ENCODE measurements at regions not wholly inside any gene's neighbourhood (a gene's known extent, or its start where the extent isn't known, plus 50 kb on each side); places are given as distances from the start of the nearest gene placed in this dataset.

DNA sequence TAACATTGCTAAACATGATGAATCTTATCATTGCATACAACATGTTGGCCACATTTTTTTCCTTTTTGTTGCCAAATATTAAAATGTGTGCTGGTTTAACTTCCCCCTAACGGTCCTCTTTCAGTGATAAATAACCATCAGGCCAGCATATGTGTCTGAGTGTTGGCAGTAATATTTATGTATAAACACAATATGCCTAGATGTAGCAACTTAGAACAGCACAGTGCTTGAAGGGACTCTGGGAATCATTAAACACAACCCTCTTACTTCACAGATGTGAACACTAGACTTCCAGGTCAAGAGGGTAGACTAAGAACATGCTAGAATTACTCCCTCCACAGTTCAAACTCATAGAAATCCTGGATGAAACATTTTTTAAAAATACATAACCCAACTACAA is 581.8 kb downstream of the PLPP3 start:
- Histone ChIP-seq H3K9me3 (ENCODE audit: control insufficient read depth, insufficient read depth, low read depth, low read length) (no peaks in the 10 kb centered on the region), H3K4me2 (ENCODE audit: extremely low read depth, insufficient read depth, low read length) (no peak overlapping the region), H3K9ac (ENCODE audit: insufficient read depth, low read length) (no peak overlapping the region), H3K27me3 (ENCODE audit: control insufficient read depth, insufficient read depth, low read length) (no peaks in the 10 kb centered on the region), H3K79me2 (ENCODE audit: control insufficient read depth, insufficient read depth, low read length) (no peaks in the 10 kb centered on the region), H2AFZ (ENCODE audit: low read length) (no peak overlapping the region), H4K20me1 (ENCODE audit: control insufficient read depth, extremely low read depth, insufficient read depth, low read length) (no peaks in the 10 kb centered on the region), H3K4me3 (replicated peaks in 1 of 4; ENCODE audit: control extremely low read depth in 1 of 4, insufficient read depth in 1 of 4, low read depth in 3 of 4, low read length in 4 of 4) (no peak overlapping the region), H3K36me3 (ENCODE audit: control insufficient read depth, insufficient read depth, low read length) (no peaks in the 10 kb centered on the region), H3K4me1 (ENCODE audit: control insufficient read depth, extremely low read depth, insufficient read depth, low read length) (no peaks in the 10 kb centered on the region), H3K27ac (ENCODE audit: insufficient read depth, low read length) (no peak overlapping the region)
- peak in 1 of 2 donors; percentile 95 for DNase-seq (ENCODE audit: low read depth in 2 of 2)
- TF ChIP-seq, protein P1, sequence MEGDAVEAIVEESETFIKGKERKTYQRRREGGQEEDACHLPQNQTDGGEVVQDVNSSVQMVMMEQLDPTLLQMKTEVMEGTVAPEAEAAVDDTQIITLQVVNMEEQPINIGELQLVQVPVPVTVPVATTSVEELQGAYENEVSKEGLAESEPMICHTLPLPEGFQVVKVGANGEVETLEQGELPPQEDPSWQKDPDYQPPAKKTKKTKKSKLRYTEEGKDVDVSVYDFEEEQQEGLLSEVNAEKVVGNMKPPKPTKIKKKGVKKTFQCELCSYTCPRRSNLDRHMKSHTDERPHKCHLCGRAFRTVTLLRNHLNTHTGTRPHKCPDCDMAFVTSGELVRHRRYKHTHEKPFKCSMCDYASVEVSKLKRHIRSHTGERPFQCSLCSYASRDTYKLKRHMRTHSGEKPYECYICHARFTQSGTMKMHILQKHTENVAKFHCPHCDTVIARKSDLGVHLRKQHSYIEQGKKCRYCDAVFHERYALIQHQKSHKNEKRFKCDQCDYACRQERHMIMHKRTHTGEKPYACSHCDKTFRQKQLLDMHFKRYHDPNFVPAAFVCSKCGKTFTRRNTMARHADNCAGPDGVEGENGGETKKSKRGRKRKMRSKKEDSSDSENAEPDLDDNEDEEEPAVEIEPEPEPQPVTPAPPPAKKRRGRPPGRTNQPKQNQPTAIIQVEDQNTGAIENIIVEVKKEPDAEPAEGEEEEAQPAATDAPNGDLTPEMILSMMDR (conservative IDR thresholded peaks at IDR 0.05 in 1 of 2, IDR thresholded peaks at IDR 0.05 in 1 of 2; ENCODE audit: low read depth in 1 of 2, low read length in 2 of 2): no peak
- no peak for TF ChIP-seq EZH2 (IDR thresholded peaks at IDR 0.05; ENCODE audit: low read length, missing control alignments)

DNA sequence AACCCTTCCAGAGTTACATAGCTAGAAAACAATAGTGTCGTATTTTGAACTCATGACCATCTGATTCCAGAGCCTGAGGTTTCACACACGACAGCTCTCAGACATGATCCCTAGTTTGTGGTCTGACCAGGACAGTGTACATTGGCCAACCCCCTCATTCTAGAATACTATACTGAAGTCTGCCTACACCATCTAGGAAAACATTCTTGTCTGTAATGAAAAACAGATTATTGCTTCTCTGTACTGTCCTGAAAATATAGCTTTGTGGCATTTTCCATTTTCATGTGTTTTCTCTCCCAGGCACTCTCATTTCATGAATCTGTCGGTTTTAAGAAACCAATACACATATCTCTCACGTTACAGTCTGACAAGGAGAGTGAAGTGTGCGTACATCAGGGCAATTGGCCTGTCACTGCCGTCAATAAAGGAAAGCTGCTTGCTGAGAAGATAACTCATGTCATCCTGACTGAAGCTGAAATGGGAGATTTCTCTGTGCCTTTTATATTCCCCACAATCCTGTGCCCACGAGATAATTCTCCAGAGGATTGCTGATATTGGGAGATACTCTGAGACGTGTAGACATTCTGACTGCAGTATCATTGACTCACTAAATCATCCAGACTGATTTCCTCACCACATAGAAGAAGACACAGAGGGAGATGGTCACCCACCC is 585.6 kb downstream of the PLPP3 start:
- Histone ChIP-seq H3K9me3 (ENCODE audit: control insufficient read depth, insufficient read depth, low read depth, low read length) (no peaks in the 10 kb centered on the region), H3K4me3 (replicated peaks in 1 of 4; ENCODE audit: control extremely low read depth in 1 of 4, insufficient read depth in 1 of 4, low read depth in 3 of 4, low read length in 4 of 4) (no peak overlapping the region), H3K27me3 (ENCODE audit: control insufficient read depth, insufficient read depth, low read length) (no peaks in the 10 kb centered on the region), H3K79me2 (ENCODE audit: control insufficient read depth, insufficient read depth, low read length) (no peaks in the 10 kb centered on the region), H3K9ac (ENCODE audit: insufficient read depth, low read length) (no peak overlapping the region), H3K4me2 (ENCODE audit: extremely low read depth, insufficient read depth, low read length) (no peak overlapping the region), H3K36me3 (ENCODE audit: control insufficient read depth, insufficient read depth, low read length) (no peaks in the 10 kb centered on the region), H4K20me1 (ENCODE audit: control insufficient read depth, extremely low read depth, insufficient read depth, low read length) (no peaks in the 10 kb centered on the region), H3K4me1 (ENCODE audit: control insufficient read depth, extremely low read depth, insufficient read depth, low read length) (no peaks in the 10 kb centered on the region), H2AFZ (ENCODE audit: low read length) (no peak overlapping the region), H3K27ac (ENCODE audit: insufficient read depth, low read length) (no peak overlapping the region)
- DNase-seq (ENCODE audit: low read depth in 2 of 2): no peak
- TF ChIP-seq, protein P1 (conservative IDR thresholded peaks at IDR 0.05 in 1 of 2, IDR thresholded peaks at IDR 0.05 in 1 of 2; ENCODE audit: low read depth in 1 of 2, low read length in 2 of 2): no peak
- no peak for TF ChIP-seq EZH2 (IDR thresholded peaks at IDR 0.05; ENCODE audit: low read length, missing control alignments)

DNA sequence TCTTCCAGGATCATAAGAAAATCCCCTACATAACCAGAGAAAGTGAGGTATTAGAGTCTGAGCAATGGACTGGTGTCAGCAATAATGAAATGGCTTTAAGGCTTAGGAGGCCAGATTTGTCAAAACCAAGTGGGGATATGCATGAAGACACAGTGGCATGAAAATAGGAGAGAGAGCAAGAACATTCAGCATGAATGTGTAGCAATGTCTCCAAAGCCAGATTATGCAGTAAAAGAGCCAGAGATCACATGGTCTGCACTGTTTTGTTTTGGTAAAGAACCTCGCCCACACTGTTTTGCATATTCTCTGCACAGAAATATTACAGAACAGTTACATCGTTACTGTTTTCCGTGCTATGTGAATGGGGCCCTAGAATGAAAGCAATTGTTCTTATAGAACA is 589.4 kb downstream of the PLPP3 start:
- Histone ChIP-seq H3K4me2 (ENCODE audit: extremely low read depth, insufficient read depth, low read length) (no peak overlapping the region), H2AFZ (ENCODE audit: low read length) (no peak overlapping the region), H3K9ac (ENCODE audit: insufficient read depth, low read length) (no peak overlapping the region), H4K20me1 (ENCODE audit: control insufficient read depth, extremely low read depth, insufficient read depth, low read length) (no peaks in the 10 kb centered on the region), H3K4me3 (replicated peaks in 1 of 4; ENCODE audit: control extremely low read depth in 1 of 4, insufficient read depth in 1 of 4, low read depth in 3 of 4, low read length in 4 of 4) (no peak overlapping the region), H3K79me2 (ENCODE audit: control insufficient read depth, insufficient read depth, low read length) (no peaks in the 10 kb centered on the region), H3K4me1 (ENCODE audit: control insufficient read depth, extremely low read depth, insufficient read depth, low read length) (no peaks in the 10 kb centered on the region), H3K36me3 (ENCODE audit: control insufficient read depth, insufficient read depth, low read length) (no peaks in the 10 kb centered on the region), H3K27ac (ENCODE audit: insufficient read depth, low read length) (no peak overlapping the region), H3K9me3 (ENCODE audit: control insufficient read depth, insufficient read depth, low read depth, low read length) (no peaks in the 10 kb centered on the region), H3K27me3 (ENCODE audit: control insufficient read depth, insufficient read depth, low read length) (no peaks in the 10 kb centered on the region)
- TF ChIP-seq EZH2 (IDR thresholded peaks at IDR 0.05; ENCODE audit: low read length, missing control alignments): no peak
- TF ChIP-seq, protein P1 (conservative IDR thresholded peaks at IDR 0.05 in 1 of 2, IDR thresholded peaks at IDR 0.05 in 1 of 2; ENCODE audit: low read depth in 1 of 2, low read length in 2 of 2): no peak
- peak in 1 of 2 donors; percentile 39 for DNase-seq (ENCODE audit: low read depth in 2 of 2)
